ENCODE measurements at regions not wholly inside any gene's neighbourhood (a gene's known extent, or its start where the extent isn't known, plus 50 kb on each side); places are given as distances from the start of the nearest gene placed in this dataset.

GRCh38 chr2:34875091-34875745 lies 1276.1 kb upstream of the FAM98A start:
- no peak for TF ChIP-seq EZH2 (IDR thresholded peaks at IDR 0.05; ENCODE audit: borderline replicate concordance, low read depth, low read length, poor library complexity, severe bottlenecking)
- no peak for TF ChIP-seq CTCF (conservative IDR thresholded peaks at IDR 0.05; ENCODE audit: low read depth, low read length)
- ChIA-PET CTCF (no interaction called here), POLR2A (ENCODE audit: low non-redundant PET) (no interaction called here)
- Histone ChIP-seq H3K9me3 (ENCODE audit: low read depth, low read length, poor library complexity, severe bottlenecking) (no peaks in the 10 kb centered on the region), H3K4me1 (ENCODE audit: insufficient read depth, low read length, poor library complexity, severe bottlenecking) (peaks cover 8% of the 10 kb centered on the region), H3K4me3 (ENCODE audit: low read depth, low read length, poor library complexity, severe bottlenecking) (no peak overlapping the region), H3K36me3 (ENCODE audit: insufficient read depth, low read length, poor library complexity, severe bottlenecking) (no peaks in the 10 kb centered on the region), H3K27ac (ENCODE audit: low read depth, low read length, poor library complexity, severe bottlenecking) (no peak overlapping the region), H3K27me3 (replicated peaks; ENCODE audit: insufficient read depth, low read depth, low read length, poor library complexity) (no peaks in the 10 kb centered on the region)
- intact Hi-C loops (cut with micrococcal nuclease; ENCODE audit: unreplicated experiment): no loop called here
- no peak for DNase-seq (ENCODE audit: low spot score)
- no TSS peak for BruUV-seq (replicated peaks)

- Histone ChIP-seq H3K4me1 (ENCODE audit: insufficient read depth, low read length, poor library complexity, severe bottlenecking) (no peaks in the 10 kb centered on the region), H3K27me3 (replicated peaks; ENCODE audit: insufficient read depth, low read depth, low read length, poor library complexity) (no peaks in the 10 kb centered on the region), H3K27ac (ENCODE audit: low read depth, low read length, poor library complexity, severe bottlenecking) (no peak overlapping the region), H3K36me3 (ENCODE audit: insufficient read depth, low read length, poor library complexity, severe bottlenecking) (no peaks in the 10 kb centered on the region), H3K4me3 (ENCODE audit: low read depth, low read length, poor library complexity, severe bottlenecking) (no peak overlapping the region), H3K9me3 (ENCODE audit: low read depth, low read length, poor library complexity, severe bottlenecking) (no peaks in the 10 kb centered on the region)
- BruUV-seq (replicated peaks): no TSS peak
- intact Hi-C loops (cut with micrococcal nuclease; ENCODE audit: unreplicated experiment): no loop called here
- POLR2A ChIA-PET (ENCODE audit: low non-redundant PET): no interaction called here
- no peak for DNase-seq (ENCODE audit: low spot score)
- TF ChIP-seq CTCF (conservative IDR thresholded peaks at IDR 0.05; ENCODE audit: low read depth, low read length): no peak
- CTCF ChIA-PET: no interaction called here
Observed at GRCh38 chr2:34853646-34854045, 1254.5 kb upstream of the FAM98A start.

GRCh38 chr2:34851804-34852203 lies 1252.7 kb upstream of the FAM98A start:
- Histone ChIP-seq H3K27ac (ENCODE audit: low read depth, low read length, poor library complexity, severe bottlenecking) (no peak overlapping the region), H3K27me3 (replicated peaks; ENCODE audit: insufficient read depth, low read depth, low read length, poor library complexity) (no peaks in the 10 kb centered on the region), H3K4me1 (ENCODE audit: insufficient read depth, low read length, poor library complexity, severe bottlenecking) (no peaks in the 10 kb centered on the region), H3K36me3 (ENCODE audit: insufficient read depth, low read length, poor library complexity, severe bottlenecking) (no peaks in the 10 kb centered on the region), H3K4me3 (ENCODE audit: low read depth, low read length, poor library complexity, severe bottlenecking) (no peak overlapping the region), H3K9me3 (ENCODE audit: low read depth, low read length, poor library complexity, severe bottlenecking) (no peaks in the 10 kb centered on the region)
- no peak for DNase-seq (ENCODE audit: low spot score)
- intact Hi-C loops (cut with micrococcal nuclease; ENCODE audit: unreplicated experiment): no loop called here
- no TSS peak for BruUV-seq (replicated peaks)
- ChIA-PET CTCF (no interaction called here), POLR2A (ENCODE audit: low non-redundant PET) (no interaction called here)
- TF ChIP-seq EZH2 (IDR thresholded peaks at IDR 0.05; ENCODE audit: borderline replicate concordance, low read depth, low read length, poor library complexity, severe bottlenecking) (no peak), CTCF (conservative IDR thresholded peaks at IDR 0.05; ENCODE audit: low read depth, low read length) (no peak)
